PC-9 (cell line): ENCODE measurements at regions not wholly inside any gene's neighbourhood (a gene's known extent, or its start where the extent isn't known, plus 50 kb on each side); places are given as distances from the start of the nearest gene placed in this dataset.

Experiments
- BruUV-seq: library from RNA; stranded (reverse); fragments of 400-500 nt; replicated peaks from 2 replicates; lab custom pipeline; 2021; lab: Mats Ljungman, UMichigan
- CTCF ChIA-PET: fragments of 300-600 bp; sonication (Branson Sonifier 250); formaldehyde crosslinking; loops from one replicate; lab custom pipeline; 2022; ENCODE audit warnings: antibody characterized with exemption; lab: Charles Lee
- POLR2A ChIA-PET: fragments of 300-600 bp; sonication (Branson Sonifier 250); formaldehyde crosslinking; loops from one replicate; lab custom pipeline; 2022; ENCODE audit warnings: antibody characterized with exemption; ENCODE audit not compliant: unreplicated experiment; lab: Charles Lee
- DNase-seq, 2 experiments: peaks; one replicate each; pipeline versions ENCODE4 v3.0.0 to v3.0.0-alpha.2; 2015 to 2022; ENCODE audit warnings: mixed read lengths in 1 of 2
- H2AFZ ChIP-seq: fragments of 200-600 bp; sonication (generic); 2 replicates; pipeline ENCODE4 v1.8.1; 2017; ENCODE audit warnings: antibody characterized with exemption
- H3F3A ChIP-seq: fragments of 200-600 bp; sonication (generic); 2 replicates; pipeline ENCODE4 v1.8.1; 2017; ENCODE audit warnings: antibody characterized with exemption, mild to moderate bottlenecking, low read depth; ENCODE audit not compliant: insufficient read depth
- H3K27ac ChIP-seq: fragments of 200-600 bp; sonication (generic); 2 replicates; pipeline ENCODE4 v1.6.1; 2016; ENCODE audit warnings: mixed run types
- H3K27me3 ChIP-seq: fragments of 200-600 bp; sonication (generic); 2 replicates; pipeline ENCODE4 v1.6.1; 2016; ENCODE audit warnings: low read depth, mixed run types; ENCODE audit not compliant: insufficient read depth
- H3K36me3 ChIP-seq: fragments of 200-600 bp; sonication (generic); 2 replicates; pipeline ENCODE4 v1.6.1; 2016; ENCODE audit warnings: low read depth, mixed run types
- H3K4me1 ChIP-seq: fragments of 200-600 bp; sonication (generic); replicated peaks from 2 replicates; pipeline ENCODE4 v1.6.1; 2016; ENCODE audit warnings: mixed run types; ENCODE audit not compliant: insufficient read depth
- H3K4me2 ChIP-seq: fragments of 200-600 bp; sonication (generic); 2 replicates; pipeline ENCODE4 v1.6.1; 2017; ENCODE audit warnings: mixed run types
- H3K4me3 ChIP-seq: fragments of 200-600 bp; sonication (generic); 2 replicates; pipeline ENCODE4 v1.6.1; 2016; ENCODE audit warnings: mixed run types
- H3K79me2 ChIP-seq: fragments of 200-600 bp; sonication (generic); 2 replicates; pipeline ENCODE4 v1.6.1; 2017; ENCODE audit warnings: low read depth, mixed run types
- H3K9me2 ChIP-seq: fragments of 200-600 bp; sonication (generic); 2 replicates; pipeline ENCODE4 v1.8.1; 2017; ENCODE audit warnings: mild to moderate bottlenecking; ENCODE audit not compliant: insufficient read depth
- H3K9me3 ChIP-seq: fragments of 200-600 bp; sonication (generic); 2 replicates; pipeline ENCODE4 v1.8.1; 2016; ENCODE audit warnings: low read depth; ENCODE audit not compliant: insufficient read depth
- H4K20me1 ChIP-seq: fragments of 200-600 bp; sonication (generic); 2 replicates; pipeline ENCODE4 v1.8.1; 2017; ENCODE audit not compliant: insufficient read depth
- EZH2 ChIP-seq: fragments of 200-600 bp; sonication (generic); IDR thresholded peaks from 2 replicates; pipeline ENCODE4 v1.8.0; 2017; ENCODE audit warnings: antibody characterized with exemption, low read depth
- intact Hi-C: fragments of 100-400 bp; cut with micrococcal nuclease; formaldehyde crosslinking; loops from one replicate; pipeline ENCODE4 v1.10.0; 2022; ENCODE audit not compliant: unreplicated experiment
- TF ChIP-seq, protein P1 (sequence below): fragments of 200-600 bp; sonication (generic); conservative IDR thresholded peaks from 2 replicates; pipeline ENCODE4 v1.6.1; 2017; ENCODE audit warnings: mixed run types, antibody characterized with exemption, mild to moderate bottlenecking, moderate library complexity

DNA sequence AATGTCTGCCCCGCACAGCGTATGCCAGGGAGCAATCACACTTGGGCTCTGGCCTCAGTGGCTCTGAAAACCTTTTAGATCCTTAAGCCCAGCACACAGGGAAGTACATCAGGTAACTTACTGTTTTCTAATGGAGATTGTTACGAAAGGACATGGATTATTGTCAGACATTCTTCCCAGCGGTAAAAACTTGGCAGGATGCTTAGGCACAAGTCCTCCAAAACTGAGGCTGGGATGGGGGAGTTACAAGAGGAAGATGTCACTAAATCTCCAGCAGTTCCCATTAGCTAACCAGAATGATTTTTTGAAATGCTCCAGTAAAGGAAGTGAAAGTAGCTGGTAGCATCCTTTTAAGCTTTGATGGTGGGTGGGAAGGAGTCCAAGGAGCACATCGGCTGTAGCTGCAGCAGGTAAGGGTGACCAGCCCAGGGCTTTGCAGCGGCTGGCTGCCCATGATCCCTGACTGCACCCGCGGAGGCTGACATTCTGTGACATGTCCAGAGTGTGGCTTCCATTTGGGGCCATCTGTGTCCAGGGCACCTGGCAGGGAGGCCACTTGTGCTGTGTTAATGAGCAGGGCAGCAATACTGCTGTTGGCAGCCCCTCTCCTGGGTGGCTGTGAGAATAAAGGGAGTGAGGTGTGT is 165.8 kb downstream of the GADD45G start:
- TF ChIP-seq, protein P1, sequence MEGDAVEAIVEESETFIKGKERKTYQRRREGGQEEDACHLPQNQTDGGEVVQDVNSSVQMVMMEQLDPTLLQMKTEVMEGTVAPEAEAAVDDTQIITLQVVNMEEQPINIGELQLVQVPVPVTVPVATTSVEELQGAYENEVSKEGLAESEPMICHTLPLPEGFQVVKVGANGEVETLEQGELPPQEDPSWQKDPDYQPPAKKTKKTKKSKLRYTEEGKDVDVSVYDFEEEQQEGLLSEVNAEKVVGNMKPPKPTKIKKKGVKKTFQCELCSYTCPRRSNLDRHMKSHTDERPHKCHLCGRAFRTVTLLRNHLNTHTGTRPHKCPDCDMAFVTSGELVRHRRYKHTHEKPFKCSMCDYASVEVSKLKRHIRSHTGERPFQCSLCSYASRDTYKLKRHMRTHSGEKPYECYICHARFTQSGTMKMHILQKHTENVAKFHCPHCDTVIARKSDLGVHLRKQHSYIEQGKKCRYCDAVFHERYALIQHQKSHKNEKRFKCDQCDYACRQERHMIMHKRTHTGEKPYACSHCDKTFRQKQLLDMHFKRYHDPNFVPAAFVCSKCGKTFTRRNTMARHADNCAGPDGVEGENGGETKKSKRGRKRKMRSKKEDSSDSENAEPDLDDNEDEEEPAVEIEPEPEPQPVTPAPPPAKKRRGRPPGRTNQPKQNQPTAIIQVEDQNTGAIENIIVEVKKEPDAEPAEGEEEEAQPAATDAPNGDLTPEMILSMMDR = no peak
- TF ChIP-seq EZH2 = no peak
- H3K4me1 ChIP-seq = no peaks in the 10 kb centered on the region
- H3K4me3 ChIP-seq = no peak overlapping the region
- H3K4me2 ChIP-seq = no peak overlapping the region
- BruUV-seq = no TSS peak
- intact Hi-C loops = no loop called here
- no peak for DNase-seq
- CTCF ChIA-PET = no interaction called here
- H3K9me2 ChIP-seq = no peaks in the 10 kb centered on the region
- no peak overlapping the region for H3K27ac ChIP-seq
- H3K36me3 ChIP-seq = no peaks in the 10 kb centered on the region
- H3K9me3 ChIP-seq = no peaks in the 10 kb centered on the region
- POLR2A ChIA-PET = no interaction called here
- H3F3A ChIP-seq = no peaks in the 10 kb centered on the region
- H3K27me3 ChIP-seq = peaks cover 72% of the 10 kb centered on the region
- H2AFZ ChIP-seq = no peak overlapping the region
- H4K20me1 ChIP-seq = no peaks in the 10 kb centered on the region
- no peaks in the 10 kb centered on the region for H3K79me2 ChIP-seq

DNA sequence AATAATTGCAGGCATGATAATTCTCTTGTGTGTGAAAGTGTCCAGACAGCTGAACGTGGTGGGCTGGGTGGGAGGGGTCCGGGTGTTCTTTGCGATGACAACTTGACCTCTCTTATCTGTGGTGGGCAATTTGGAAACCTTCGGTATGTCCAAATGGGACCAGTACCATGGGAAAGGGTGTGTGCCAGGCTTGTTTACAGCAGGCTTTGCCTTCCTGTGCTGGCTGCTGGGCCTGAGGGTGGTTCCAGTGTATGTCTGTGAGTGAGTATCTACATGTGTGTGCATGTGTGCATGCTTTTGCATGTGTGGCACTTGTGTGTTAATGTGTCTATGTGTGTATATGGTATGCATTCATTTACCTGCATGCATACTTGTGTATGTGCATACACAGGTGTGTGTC is 166.4 kb downstream of the GADD45G start:
- no TSS peak for BruUV-seq

DNA sequence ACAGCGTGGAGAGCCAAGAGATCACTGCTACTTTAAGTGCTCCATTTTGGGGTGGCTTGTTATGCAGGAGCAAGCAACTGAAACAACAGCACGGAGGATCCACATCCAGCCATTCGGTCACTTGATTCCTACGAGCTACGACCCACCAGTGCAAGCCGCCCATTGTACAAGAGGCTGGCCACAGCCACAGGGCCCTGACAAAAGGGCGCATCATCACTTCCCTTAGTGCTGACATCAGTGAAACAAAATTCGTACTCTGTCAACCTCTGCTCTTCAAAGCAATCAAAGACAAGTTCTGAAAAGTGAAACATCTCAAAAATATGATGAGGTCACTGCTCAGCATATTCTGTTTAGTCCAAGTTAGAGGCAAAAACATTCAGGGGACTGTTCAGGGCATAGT is 168.4 kb downstream of the GADD45G start:
- Histone ChIP-seq H3K4me1 (no peaks in the 10 kb centered on the region), H3K9me3 (no peaks in the 10 kb centered on the region), H3K4me3 (no peak overlapping the region), H3K79me2 (no peaks in the 10 kb centered on the region), H3K27me3 (peaks cover 85% of the 10 kb centered on the region), H2AFZ (no peak overlapping the region), H3K9me2 (no peaks in the 10 kb centered on the region), H3F3A (no peaks in the 10 kb centered on the region), H3K4me2 (no peak overlapping the region), H3K36me3 (no peaks in the 10 kb centered on the region), H4K20me1 (no peaks in the 10 kb centered on the region), H3K27ac (no peak overlapping the region)
- ChIA-PET CTCF (no interaction called here), POLR2A (no interaction called here)
- no peak for TF ChIP-seq EZH2
- TF ChIP-seq, protein P1 = no peak
- intact Hi-C loops = no loop called here
- DNase-seq = no peak
- BruUV-seq = no TSS peak

More for the DNA sequence above, 166.4 kb downstream of the GADD45G start:
- Histone ChIP-seq H4K20me1 (no peaks in the 10 kb centered on the region), H3K27me3 (peaks cover 71% of the 10 kb centered on the region), H3K9me2 (no peaks in the 10 kb centered on the region), H3K27ac (no peak overlapping the region), H3K79me2 (no peaks in the 10 kb centered on the region), H3K4me3 (no peak overlapping the region), H3K4me1 (no peaks in the 10 kb centered on the region), H3K36me3 (no peaks in the 10 kb centered on the region), H2AFZ (no peak overlapping the region), H3K4me2 (no peak overlapping the region), H3K9me3 (no peaks in the 10 kb centered on the region), H3F3A (no peaks in the 10 kb centered on the region)
- DNase-seq = no peak
- intact Hi-C loops = no loop called here
- ChIA-PET CTCF (no interaction called here), POLR2A (no interaction called here)
- TF ChIP-seq, protein P1 = no peak
- TF ChIP-seq EZH2 = no peak
